Natural killer cell (primary cell): ENCODE measurements at regions not wholly inside any gene's neighbourhood (a gene's known extent, or its start where the extent isn't known, plus 50 kb on each side); places are given as distances from the start of the nearest gene placed in this dataset.

ENCODE experiments used
- ATAC-seq, 3 donors: fragments of 150-1000 bp in 2 of 3; fragments of 200-7000 bp in 1 of 3; cut with Tn5 transposase; 1 replicate in 1 of 3; 2 replicates in 2 of 3; pipeline ENCODE4 v1.10.0; 2021; ENCODE audit warnings: mild to moderate bottlenecking in 2 of 3, moderate library complexity in 2 of 3
- DNase-seq, 2 donors: peaks; one replicate each; pipeline versions ENCODE4 v3.0.0 to v3.0.0-alpha.2; 2013 to 2021; ENCODE audit warnings: mixed read lengths in 1 of 2
- H3K27ac ChIP-seq: one replicate; pipeline ENCODE4 v1.5.1; 2013; ENCODE audit warnings: mild to moderate bottlenecking, low read length
- H3K27me3 ChIP-seq: one replicate; pipeline ENCODE4 v1.6.1; 2013; ENCODE audit warnings: low read length; ENCODE audit not compliant: control insufficient read depth, insufficient read depth
- H3K36me3 ChIP-seq: one replicate; pipeline ENCODE4 v1.6.1; 2013; ENCODE audit warnings: low read length; ENCODE audit not compliant: control insufficient read depth, insufficient read depth
- H3K4me1 ChIP-seq: one replicate; pipeline ENCODE4 v1.6.1; 2013; ENCODE audit warnings: low read length; ENCODE audit not compliant: control insufficient read depth, insufficient read depth
- H3K4me3 ChIP-seq: one replicate; pipeline ENCODE4 v1.5.1; 2013; ENCODE audit warnings: low read length
- H3K9me3 ChIP-seq: one replicate; pipeline ENCODE4 v1.6.1; 2013; ENCODE audit warnings: low read length; ENCODE audit not compliant: control insufficient read depth, insufficient read depth
- H3K27ac Mint-ChIP-seq, 2 donors: one replicate each; pipeline ENCODE4 v1.8.0; 2022; ENCODE audit warnings: mild to moderate bottlenecking in 2 of 2, mixed read lengths in 2 of 2, moderate library complexity in 1 of 2
- H3K27me3 Mint-ChIP-seq, 2 donors: one replicate each; pipeline ENCODE4 v1.8.0; 2022; ENCODE audit warnings: low read depth in 2 of 2, mixed read lengths in 2 of 2
- H3K36me3 Mint-ChIP-seq: one replicate; pipeline ENCODE4 v1.8.0; 2022; ENCODE audit warnings: mixed read lengths
- H3K4me1 Mint-ChIP-seq, 2 donors: one replicate each; pipeline ENCODE4 v1.8.0; 2022; ENCODE audit warnings: mixed read lengths in 2 of 2
- H3K4me3 Mint-ChIP-seq: one replicate; pipeline ENCODE4 v1.8.0; 2022; ENCODE audit warnings: mild to moderate bottlenecking, moderate library complexity, mixed read lengths
- H3K9me3 Mint-ChIP-seq, 2 donors: one replicate each; pipeline ENCODE4 v1.8.0; 2022; ENCODE audit warnings: mixed read lengths in 2 of 2
- CTCF ChIP-seq: fragments of 200-600 bp; IDR thresholded peaks from one replicate; pipeline ENCODE4 v1.8.0; 2022; ENCODE audit warnings: antibody characterized with exemption
- WGBS: methylation state at CpG from one replicate; pipeline ENCODE4 v1.1.7; 2013; ENCODE audit warnings: missing lambda C conversion rate; ENCODE audit not compliant: insufficient coverage; 5-methylcytosine and 5-hydroxymethylcytosine counted together
- intact Hi-C: fragments of 100-400 bp; cut with micrococcal nuclease; formaldehyde crosslinking; loops from one replicate; pipeline ENCODE4 v1.14.2; 2022

- no peaks in the 10 kb centered on the region for H3K9me3 ChIP-seq
- H3K4me3 ChIP-seq: no peak overlapping the region
- 88% methylated on average over 2 of the region's 3 CpGs for WGBS
- DNase-seq: no peak
- no peaks in the 10 kb centered on the region for H3K36me3 ChIP-seq
- ATAC-seq: no peak
- Mint-ChIP-seq H3K4me1 (no peaks in the 10 kb centered on the region), H3K27me3 (peaks cover 12 to 17% of the 10 kb centered on the region in 2 donors), H3K36me3 (no peaks in the 10 kb centered on the region), H3K4me3 (no peak overlapping the region), H3K9me3 (no peaks in the 10 kb centered on the region), H3K27ac (no peak overlapping the region)
- no peaks in the 10 kb centered on the region for H3K4me1 ChIP-seq
- H3K27ac ChIP-seq: no peak overlapping the region
- H3K27me3 ChIP-seq: no peaks in the 10 kb centered on the region
- TF ChIP-seq CTCF: no peak
- intact Hi-C loops: no loop called here
Observed at GRCh38 chr2:106599540-106599939, 112.4 kb downstream of the CD8B2 start.

GRCh38 chr2:106602042-106602441 lies 114.9 kb downstream of the CD8B2 start:
- DNase-seq: no peak
- no peak overlapping the region for H3K4me3 ChIP-seq
- Mint-ChIP-seq H3K27ac (no peak overlapping the region), H3K4me1 (no peaks in the 10 kb centered on the region), H3K27me3 (peaks cover 1 to 5% of the 10 kb centered on the region in 2 donors), H3K4me3 (no peak overlapping the region), H3K36me3 (no peaks in the 10 kb centered on the region), H3K9me3 (no peaks in the 10 kb centered on the region)
- no peaks in the 10 kb centered on the region for H3K27me3 ChIP-seq
- no peaks in the 10 kb centered on the region for H3K4me1 ChIP-seq
- intact Hi-C loops: no loop called here
- H3K27ac ChIP-seq: no peak overlapping the region
- WGBS: 91% methylated on average over 4 of the region's 4 CpGs
- H3K36me3 ChIP-seq: no peaks in the 10 kb centered on the region
- H3K9me3 ChIP-seq: no peaks in the 10 kb centered on the region
- no peak for ATAC-seq
- TF ChIP-seq CTCF: no peak

GRCh38 chr2:106606652-106607051 lies 119.5 kb downstream of the CD8B2 start:
- no peaks in the 10 kb centered on the region for H3K4me1 Mint-ChIP-seq
- no peaks in the 10 kb centered on the region for H3K9me3 ChIP-seq
- no peaks in the 10 kb centered on the region for H3K27me3 ChIP-seq
- intact Hi-C loops: no loop called here
- WGBS: 78% methylated on average over 3 of the region's 3 CpGs
- no peak overlapping the region for H3K27ac ChIP-seq
- TF ChIP-seq CTCF: no peak
- no peaks in the 10 kb centered on the region for H3K4me1 ChIP-seq
- no peaks in the 10 kb centered on the region for H3K36me3 ChIP-seq
- H3K4me3 Mint-ChIP-seq: no peak overlapping the region
- H3K27me3 Mint-ChIP-seq: no peaks in the 10 kb centered on the region
- no peaks in the 10 kb centered on the region for H3K9me3 Mint-ChIP-seq
- no peak overlapping the region for H3K4me3 ChIP-seq
- no peak for ATAC-seq
- no peak for DNase-seq
- no peaks in the 10 kb centered on the region for H3K36me3 Mint-ChIP-seq
- no peak overlapping the region for H3K27ac Mint-ChIP-seq

GRCh38 chr2:106607371-106607770 lies 120.2 kb downstream of the CD8B2 start:
- DNase-seq (no peak), ATAC-seq (no peak)
- 95% methylated on average over 1 of the region's 1 CpG for WGBS
- Histone ChIP-seq H3K27ac (no peak overlapping the region), H3K27me3 (no peaks in the 10 kb centered on the region), H3K36me3 (no peaks in the 10 kb centered on the region), H3K9me3 (no peaks in the 10 kb centered on the region), H3K4me3 (no peak overlapping the region), H3K4me1 (no peaks in the 10 kb centered on the region)
- H3K27ac Mint-ChIP-seq: no peak overlapping the region
- no peaks in the 10 kb centered on the region for H3K4me1 Mint-ChIP-seq
- H3K27me3 Mint-ChIP-seq: no peaks in the 10 kb centered on the region
- intact Hi-C loops: no loop called here
- no peak for TF ChIP-seq CTCF
- no peaks in the 10 kb centered on the region for H3K36me3 Mint-ChIP-seq
- peaks cover 0 to 2% of the 10 kb centered on the region in 2 donors for H3K9me3 Mint-ChIP-seq
- H3K4me3 Mint-ChIP-seq: no peak overlapping the region
